ENCODE measurements at regions not wholly inside any gene's neighbourhood (a gene's known extent, or its start where the extent isn't known, plus 50 kb on each side); places are given as distances from the start of the nearest gene placed in this dataset.
A peak's percentile ranks its signal among the peaks of the same experiment; 100 is the strongest.

DNA sequence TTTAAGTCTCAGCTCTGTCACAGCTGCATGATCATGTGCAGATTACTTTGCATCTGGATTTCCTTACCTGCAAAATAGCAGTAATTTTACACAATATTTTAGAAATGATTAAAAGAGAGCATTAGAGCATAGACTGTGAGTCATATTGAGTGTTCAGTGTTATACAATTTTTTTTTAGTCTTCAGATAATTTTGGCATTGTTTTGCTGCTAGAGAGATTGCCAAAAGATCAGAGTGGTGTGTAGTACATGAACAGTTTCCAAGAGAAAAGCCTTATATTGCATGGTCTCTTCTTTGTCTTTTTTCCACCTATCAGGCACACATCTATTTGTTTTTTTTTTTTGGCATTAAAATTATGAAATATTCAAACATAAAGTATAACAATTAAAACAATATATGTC is 209.6 kb upstream of the TLL1 start:
- TF ChIP-seq, protein P1, sequence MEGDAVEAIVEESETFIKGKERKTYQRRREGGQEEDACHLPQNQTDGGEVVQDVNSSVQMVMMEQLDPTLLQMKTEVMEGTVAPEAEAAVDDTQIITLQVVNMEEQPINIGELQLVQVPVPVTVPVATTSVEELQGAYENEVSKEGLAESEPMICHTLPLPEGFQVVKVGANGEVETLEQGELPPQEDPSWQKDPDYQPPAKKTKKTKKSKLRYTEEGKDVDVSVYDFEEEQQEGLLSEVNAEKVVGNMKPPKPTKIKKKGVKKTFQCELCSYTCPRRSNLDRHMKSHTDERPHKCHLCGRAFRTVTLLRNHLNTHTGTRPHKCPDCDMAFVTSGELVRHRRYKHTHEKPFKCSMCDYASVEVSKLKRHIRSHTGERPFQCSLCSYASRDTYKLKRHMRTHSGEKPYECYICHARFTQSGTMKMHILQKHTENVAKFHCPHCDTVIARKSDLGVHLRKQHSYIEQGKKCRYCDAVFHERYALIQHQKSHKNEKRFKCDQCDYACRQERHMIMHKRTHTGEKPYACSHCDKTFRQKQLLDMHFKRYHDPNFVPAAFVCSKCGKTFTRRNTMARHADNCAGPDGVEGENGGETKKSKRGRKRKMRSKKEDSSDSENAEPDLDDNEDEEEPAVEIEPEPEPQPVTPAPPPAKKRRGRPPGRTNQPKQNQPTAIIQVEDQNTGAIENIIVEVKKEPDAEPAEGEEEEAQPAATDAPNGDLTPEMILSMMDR (conservative IDR thresholded peaks at IDR 0.05; ENCODE audit: low read depth, low read length) = no peak
- DNase-seq (ENCODE audit: low read depth) = no peak

DNA sequence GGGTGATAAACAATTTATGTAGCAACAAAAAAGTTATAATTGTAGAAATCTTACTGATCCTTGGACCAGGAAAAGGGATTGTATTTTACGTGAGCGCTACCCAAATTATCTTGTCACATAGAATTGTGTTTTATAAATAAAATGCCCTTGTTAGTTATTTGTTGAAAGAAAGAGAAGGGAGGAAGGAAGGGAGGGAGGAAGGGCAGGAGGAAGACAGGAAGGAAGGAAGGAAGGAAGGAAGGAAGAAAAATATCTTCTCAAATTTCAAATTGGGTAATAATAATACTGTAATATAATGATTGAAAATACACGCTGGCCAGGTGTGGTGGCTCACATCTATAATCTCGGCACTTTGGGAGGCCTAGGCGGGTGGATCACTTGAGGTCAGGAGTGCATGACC is 206.2 kb upstream of the TLL1 start:
- no peak for DNase-seq (ENCODE audit: low read depth)
- H3K4me3 ChIP-seq (ENCODE audit: low read length) = no peak overlapping the region
- TF ChIP-seq, protein P1 (conservative IDR thresholded peaks at IDR 0.05; ENCODE audit: low read depth, low read length) = no peak

More for the DNA sequence above, 209.6 kb upstream of the TLL1 start:
- H3K4me3 ChIP-seq (ENCODE audit: low read length) = no peak overlapping the region

DNA sequence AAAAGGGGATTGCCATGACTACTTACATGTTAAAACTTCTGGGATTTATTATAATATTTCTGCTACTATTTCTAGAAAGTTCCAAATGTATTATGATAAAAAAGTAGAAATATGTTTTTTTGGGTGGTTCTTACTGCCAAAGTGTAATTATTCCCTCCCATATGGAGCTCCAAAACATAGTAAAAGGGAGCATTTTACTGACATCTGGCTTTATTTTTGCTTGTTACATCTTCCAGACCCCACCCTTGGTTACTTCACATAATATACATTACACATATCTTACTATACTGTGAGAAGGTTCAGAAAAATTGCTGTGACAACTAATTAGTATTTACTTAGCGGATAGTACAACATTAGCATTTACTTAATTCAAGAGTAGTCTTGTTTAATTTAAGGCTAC is 205.1 kb upstream of the TLL1 start:
- no peak overlapping the region for H3K4me3 ChIP-seq (ENCODE audit: low read length)
- TF ChIP-seq, protein P1 (conservative IDR thresholded peaks at IDR 0.05; ENCODE audit: low read depth, low read length) = no peak
- DNase-seq (ENCODE audit: low read depth) = no peak

DNA sequence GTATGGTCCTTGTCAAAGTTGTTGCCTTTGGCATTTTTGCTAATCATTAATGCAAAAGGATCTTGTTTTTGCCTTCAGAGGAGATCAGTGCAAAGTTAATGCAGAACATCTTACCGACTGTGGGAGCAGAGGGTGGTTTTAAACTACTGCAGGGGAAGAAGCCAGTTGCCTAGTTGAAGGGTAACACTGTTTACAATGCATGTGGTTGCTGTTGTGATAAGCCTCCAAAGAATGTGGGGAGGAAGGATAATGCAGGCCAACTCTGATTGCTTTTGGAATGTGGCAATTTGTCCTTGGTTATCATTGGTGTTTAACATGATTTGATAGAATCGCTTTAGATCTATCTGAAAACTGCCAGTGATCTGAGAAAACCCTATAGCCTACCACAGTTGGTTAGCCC is 204.3 kb upstream of the TLL1 start:
- TF ChIP-seq, protein P1 (conservative IDR thresholded peaks at IDR 0.05; ENCODE audit: low read depth, low read length) = no peak
- no peak overlapping the region for H3K4me3 ChIP-seq (ENCODE audit: low read length)
- peak; percentile 58 for DNase-seq (ENCODE audit: low read depth)

DNA sequence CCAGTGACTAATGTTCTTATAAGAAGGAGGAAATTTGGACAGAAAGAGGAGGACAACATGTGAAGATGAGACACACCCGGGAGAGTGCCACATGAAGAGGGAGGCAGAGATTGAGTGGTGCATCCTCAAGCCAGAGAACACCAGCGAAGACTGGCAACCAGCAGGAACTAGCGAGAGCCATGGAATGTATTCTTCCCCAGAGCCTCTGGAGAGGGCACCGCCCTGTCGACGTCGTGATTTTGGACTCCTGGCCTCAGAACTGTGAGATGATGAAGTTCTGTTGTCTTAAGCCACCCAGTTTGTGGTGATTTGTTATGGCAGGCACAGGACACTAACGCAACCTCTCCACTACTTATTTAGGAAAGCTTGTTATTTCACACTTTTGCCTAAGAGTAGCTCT is 196.0 kb upstream of the TLL1 start:
- TF ChIP-seq, protein P1 (conservative IDR thresholded peaks at IDR 0.05; ENCODE audit: low read depth, low read length) = no peak
- H3K4me3 ChIP-seq (ENCODE audit: low read length) = no peak overlapping the region
- DNase-seq (ENCODE audit: low read depth) = no peak

DNA sequence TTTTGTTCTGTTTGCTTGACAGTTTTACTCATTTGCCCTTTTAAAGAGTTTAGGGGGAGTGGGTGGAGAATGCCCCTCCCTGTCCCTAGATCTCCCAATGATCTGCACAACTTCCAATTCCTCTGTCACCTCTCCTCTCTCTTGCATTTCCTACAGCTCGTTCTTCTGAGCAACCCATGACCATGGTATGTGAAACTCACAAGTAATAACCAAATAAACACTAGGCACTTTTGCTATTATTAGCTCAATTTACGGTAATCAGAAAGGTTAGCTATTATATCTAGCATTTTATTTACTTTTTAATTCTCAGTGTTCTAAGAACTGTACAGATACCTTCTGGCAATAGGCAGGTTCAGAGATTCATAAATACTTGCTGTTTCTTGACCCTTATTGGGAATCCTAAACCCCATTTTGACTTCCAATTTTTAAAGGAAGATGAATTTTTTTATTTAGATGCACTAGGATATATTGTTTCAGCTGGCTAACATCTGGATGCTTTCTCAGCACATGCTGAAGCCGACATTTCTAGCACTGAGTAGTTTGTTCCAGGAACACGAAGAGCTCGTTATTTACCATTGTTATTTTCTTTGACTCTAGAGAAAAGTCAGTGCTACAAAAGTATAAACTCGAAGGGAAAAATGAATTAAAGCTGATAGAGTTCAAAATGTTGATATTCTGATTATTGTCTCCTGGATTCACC is 194.7 kb upstream of the TLL1 start:
- TF ChIP-seq, protein P1 (conservative IDR thresholded peaks at IDR 0.05; ENCODE audit: low read depth, low read length) = no peak
- no peak for DNase-seq (ENCODE audit: low read depth)
- H3K4me3 ChIP-seq (ENCODE audit: low read length) = no peak overlapping the region

DNA sequence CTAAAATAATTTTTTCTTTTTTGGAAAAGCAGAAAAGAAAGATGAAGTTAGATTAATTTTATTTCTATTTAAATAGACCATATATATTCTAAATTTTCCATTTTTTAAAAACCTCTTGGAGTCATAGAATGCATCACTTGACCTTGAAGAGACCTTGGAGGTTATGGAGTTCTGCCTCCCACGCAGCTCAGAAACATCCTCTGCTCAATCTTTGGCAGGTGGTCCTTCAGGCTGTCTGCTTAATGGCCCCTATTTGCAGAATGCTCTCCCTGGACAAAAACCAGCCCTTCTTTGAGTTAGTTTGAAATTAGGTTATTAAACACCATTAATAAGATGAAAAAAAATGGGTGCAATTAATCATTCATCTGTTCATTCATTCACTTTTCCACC is 194.1 kb upstream of the TLL1 start:
- no peak overlapping the region for H3K4me3 ChIP-seq (ENCODE audit: low read length)
- TF ChIP-seq, protein P1 (conservative IDR thresholded peaks at IDR 0.05; ENCODE audit: low read depth, low read length) = no peak
- DNase-seq (ENCODE audit: low read depth) = no peak
